Cardiac septum (tissue), 1 donor: ENCODE measurements at regions not wholly inside any gene's neighbourhood (a gene's known extent, or its start where the extent isn't known, plus 50 kb on each side); places are given as distances from the start of the nearest gene placed in this dataset.

Source experiments
- DNase-seq: peaks from one replicate; pipeline ENCODE4 v3.0.0-alpha.2; 2020; ENCODE audit warnings: low spot score
- intact Hi-C: fragments of 100-400 bp; cut with DNase I; formaldehyde crosslinking; loops from one replicate; pipeline ENCODE4 v1.14.0; 2022
- donor health status: DM: no; HTN: no; CAD: no.

DNA sequence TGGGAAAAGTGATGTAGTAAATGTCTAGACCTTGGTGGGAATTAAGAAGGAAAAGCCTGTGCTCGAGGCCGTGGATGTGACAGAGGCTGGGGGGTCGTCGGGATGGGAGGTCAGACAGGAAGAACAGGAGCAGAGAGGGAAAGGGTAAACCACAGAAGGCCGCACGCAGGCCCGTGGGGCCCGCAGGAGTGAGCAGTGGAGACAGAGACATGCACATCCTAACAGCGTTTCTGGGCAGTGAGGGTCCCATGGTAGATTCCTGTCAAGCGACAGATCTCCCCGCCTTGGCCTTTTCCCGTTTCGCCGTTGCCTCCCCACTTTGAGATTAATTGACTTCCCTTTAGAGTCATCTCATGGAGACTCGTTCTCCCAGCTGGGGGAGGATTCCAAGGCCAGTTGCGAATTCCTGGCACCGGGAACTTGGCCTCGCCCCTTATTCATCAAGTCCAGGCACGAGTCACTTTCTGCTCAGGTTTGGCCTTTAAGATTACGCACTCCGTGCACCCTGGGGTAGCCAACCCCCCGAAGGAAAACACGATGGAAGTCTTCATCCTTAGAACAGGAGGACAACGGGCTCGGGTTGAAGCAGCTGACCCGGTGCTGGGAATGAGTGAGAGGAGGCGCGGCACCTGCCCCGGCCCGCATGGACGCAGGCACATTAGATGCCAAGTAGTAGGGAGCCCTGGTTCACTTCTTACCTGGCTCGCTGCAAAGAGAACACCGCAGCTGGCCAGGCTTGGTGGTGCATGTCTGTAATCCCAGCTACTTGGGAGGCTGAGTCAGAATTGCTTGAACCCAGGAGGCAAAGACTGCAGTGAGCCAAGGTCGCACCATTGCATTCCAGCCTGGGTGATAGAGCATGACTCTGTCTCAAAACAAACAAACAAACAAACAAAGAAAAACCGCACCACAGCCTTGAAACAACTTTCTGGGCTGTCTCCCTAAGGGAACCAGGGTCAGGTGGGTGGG, 315.2 kb upstream of the SHH start:
- DNase-seq = no peak
- intact Hi-C loops = no loop called here

GRCh38 chr7:156125841-156126730, 313.8 kb upstream of the SHH start:
- intact Hi-C loops = no loop called here
- no peak for DNase-seq

DNA sequence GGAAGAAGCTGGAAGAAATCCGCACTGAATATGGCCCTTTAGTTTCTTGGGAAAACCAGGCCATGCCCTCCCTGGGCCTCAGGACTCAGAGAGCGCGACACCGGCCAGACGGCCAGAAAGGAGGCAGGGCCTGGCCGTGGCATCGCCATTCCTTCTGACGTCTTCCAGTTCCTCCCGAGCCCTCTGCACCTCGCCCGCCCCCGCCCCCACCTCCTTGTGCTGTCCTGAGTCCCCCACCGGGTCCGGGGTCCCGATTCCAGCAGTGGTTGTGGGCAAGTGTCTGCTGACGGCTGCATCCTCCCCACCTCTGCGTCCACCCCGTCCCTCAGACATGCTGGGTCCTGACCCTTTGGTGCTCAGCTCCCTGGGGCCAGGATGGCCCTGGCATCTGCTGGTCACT, 312.1 kb upstream of the SHH start:
- intact Hi-C loops = no loop called here
- DNase-seq = no peak

GRCh38 chr7:156123362-156123761, 311.1 kb upstream of the SHH start:
- DNase-seq = no peak
- intact Hi-C loops = no loop called here

DNA sequence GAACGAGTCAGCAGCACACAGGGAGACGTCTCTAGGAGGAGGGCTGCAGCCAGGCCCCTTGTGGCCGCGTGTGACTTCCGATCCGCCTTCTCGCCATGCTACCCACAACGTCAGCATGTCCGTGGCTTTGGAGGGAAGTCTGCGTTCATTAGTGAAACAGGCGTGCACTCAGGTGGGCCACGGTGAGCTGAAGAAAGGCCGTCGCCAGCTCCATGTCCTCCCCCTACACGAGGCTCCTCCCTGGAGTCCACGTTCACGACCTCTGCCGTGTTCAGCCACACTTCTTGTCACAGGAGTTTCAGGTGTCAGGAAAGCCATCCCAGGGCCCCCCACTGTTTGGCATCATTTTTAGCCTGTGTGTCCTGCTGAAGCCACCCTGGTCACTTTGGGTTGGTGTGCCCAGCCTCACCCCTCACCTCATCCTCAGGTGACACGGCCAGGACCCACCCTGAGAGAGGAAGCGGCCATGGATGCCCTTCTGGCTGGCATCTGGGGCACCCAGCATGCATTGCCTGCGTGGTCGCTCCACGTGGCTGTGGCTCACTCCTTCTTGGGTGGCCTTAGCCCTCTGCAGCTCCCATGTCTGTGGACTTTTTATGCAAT, 310.6 kb upstream of the SHH start:
- intact Hi-C loops = no loop called here
- DNase-seq = peak; percentile 63

GRCh38 chr7:156121956-156122355, 309.7 kb upstream of the SHH start:
- intact Hi-C loops = no loop called here
- peak; percentile 43 for DNase-seq

GRCh38 chr7:156121434-156121833, 309.2 kb upstream of the SHH start:
- DNase-seq = peak; percentile 75
- intact Hi-C loops = no loop called here

GRCh38 chr7:156120552-156120951, 308.3 kb upstream of the SHH start:
- peak; percentile 63 for DNase-seq
- intact Hi-C loops = no loop called here

DNA sequence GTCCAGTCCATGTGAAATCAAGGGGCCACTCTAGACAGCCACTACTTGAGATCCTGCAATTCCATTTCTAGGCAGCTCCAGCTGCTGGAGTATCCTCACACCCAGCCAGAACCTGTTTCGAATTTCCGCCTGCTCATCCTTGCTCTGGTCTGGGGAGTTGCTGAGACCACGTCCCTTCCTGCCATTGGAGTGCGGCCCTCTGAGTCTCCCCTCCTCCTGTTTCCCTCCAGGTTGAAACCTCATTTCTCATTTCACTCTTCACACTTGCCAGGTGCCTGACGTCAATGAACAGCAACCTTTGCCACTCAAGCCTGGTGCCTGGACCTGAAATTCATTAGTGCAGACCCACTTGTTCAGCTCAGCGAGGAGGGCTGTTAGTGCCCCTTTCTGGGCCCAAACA, 307.5 kb upstream of the SHH start:
- no peak for DNase-seq
- intact Hi-C loops = no loop called here

- no peak for DNase-seq
- intact Hi-C loops = no loop called here
These were observed 306.0 kb upstream of the SHH start for GRCh38 chr7:156118248-156118645.

DNA sequence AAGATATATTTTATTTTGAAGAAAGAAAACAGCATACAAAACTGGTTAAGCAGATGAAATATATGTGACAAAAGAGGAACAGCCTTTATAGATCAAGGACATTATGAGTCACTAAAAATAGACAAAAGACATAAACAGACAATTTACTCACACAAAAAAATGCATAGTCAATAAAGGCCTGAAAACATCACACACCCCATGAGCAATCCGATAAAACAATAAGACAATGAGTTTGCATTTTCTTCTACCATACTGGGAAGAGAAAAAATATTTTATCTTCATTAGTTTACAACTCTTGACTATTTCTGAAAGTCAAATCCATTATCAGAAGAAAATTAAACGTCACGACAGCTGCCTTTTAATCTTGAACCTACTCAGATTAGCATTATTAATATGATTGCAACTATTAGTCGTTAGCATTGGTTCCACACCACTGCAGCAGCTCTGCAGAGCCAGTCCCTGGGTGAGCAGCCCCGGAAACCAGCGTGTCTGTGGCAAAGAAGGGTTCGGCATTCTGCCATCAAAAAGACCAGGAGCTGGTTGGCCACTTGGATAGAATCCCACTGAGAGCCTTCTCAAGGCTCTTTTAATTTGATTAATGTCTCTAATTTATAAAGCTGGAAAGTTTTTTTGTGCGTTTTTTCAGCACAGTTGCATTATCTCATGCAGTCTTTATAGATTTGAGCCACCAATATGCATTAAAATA, 305.4 kb upstream of the SHH start:
- intact Hi-C loops = no loop called here
- DNase-seq = no peak

DNA sequence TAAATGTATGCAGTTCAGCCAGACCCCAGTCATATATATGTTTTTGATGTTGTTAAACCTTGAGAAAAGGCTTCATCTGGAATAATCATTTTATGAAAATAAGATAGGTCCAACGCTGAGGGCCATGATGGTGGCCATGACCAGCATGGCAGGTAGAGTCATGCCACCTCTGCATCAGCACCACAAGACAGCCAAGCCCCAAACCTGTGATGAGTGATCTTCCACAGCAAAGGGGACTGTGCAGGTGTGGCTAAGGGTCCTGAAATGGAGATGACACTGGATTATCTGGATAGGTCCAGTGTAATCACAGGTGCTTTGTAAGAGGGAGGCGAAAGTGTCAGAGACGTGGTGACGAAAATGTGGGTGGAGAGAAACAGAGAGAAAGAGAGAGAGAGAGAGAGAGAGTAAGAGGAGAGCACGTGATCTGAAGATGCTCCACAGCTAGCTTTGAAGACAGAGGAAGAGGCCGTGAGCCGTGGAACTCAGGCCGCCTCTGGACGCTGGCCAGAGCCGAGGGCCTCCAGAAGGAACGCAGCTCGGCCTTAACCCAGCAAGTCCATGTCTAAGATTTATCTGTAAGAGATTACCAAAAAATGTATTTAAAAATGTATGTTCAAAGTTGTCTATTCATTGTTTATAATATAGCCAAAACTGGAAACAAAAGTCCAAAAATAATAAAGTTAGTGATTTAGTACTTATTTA, 304.4 kb upstream of the SHH start:
- intact Hi-C loops = no loop called here
- DNase-seq = peak; percentile 56

DNA sequence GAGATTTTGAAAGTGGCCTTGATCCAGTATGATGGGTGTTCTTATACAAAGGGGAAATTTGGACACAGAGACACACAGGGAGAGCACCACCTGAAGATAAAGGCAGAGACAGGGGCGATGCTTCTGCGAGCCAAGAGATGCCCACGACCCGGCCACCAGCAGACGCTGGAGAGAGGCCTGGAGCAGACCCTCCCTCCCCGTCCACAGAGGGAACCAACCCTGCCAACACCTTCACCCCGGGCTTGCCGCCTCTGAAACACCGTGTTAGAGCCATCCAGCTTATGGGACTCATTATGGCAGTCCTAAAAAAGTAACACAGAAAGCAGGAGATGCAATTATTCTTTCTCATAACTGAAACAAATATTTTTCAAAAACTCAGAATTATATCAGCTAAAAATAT, 303.3 kb upstream of the SHH start:
- intact Hi-C loops = no loop called here

GRCh38 chr7:156113731-156114130, 301.5 kb upstream of the SHH start:
- no peak for DNase-seq
- intact Hi-C loops = no loop called here

More for the DNA sequence above, 303.3 kb upstream of the SHH start:
- no peak for DNase-seq

DNA sequence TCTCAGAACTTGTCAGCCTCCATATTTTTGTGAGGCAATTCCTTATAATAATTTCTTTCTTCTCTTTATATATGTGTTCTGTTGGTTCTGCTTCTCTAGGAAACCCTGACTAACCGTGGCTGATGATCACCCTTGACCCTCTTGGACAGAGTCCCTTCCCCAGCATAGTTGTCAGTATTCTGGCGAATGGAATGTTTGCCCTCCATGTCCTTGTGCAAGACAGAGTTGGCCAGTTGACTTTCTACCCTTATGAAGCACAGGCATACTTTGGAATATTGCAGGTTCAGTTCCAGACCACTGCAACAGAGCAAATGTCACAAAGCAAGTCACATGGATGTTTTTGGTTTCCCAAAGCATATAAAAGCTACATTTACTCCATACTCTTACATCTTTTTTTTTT, 297.7 kb upstream of the SHH start:
- no peak for DNase-seq
- intact Hi-C loops = no loop called here

DNA sequence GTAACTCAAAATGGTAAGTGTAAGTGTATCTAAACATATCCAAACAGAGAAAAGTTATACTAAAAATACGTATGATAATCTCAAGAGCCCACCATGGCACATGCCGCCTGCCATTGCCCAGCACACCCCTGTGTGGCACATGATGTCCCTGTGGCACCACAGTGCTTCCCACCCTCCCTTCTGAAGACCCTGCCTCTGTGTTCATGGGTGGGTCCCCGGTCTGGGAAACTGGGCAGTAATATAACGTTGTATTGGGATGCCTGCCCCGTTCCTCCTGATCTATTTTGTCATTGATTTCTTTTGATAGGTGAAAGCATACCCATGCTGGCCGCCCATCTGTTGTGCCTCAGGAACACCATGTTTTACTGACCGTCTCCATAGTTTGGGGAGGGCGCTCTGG, 296.8 kb upstream of the SHH start:
- intact Hi-C loops = no loop called here
- no peak for DNase-seq

GRCh38 chr7:156107957-156108356, 295.7 kb upstream of the SHH start:
- peak; percentile 63 for DNase-seq
- intact Hi-C loops = no loop called here

DNA sequence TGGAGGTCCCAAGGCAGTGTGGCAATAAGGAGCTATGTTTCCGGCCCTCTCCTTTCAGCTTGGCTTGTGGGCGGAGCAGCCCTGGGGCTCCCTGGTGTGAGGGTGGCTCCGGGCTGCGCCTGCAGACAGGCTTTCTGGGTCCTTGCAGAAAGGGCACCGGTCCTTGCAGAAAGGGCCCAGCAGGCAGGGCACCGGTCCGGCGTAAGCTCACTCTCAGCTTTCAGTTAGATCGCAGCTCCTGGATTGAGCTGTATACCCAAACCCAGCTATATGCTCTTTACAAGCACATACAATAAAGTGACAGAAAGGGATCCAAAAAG, 293.8 kb upstream of the SHH start:
- intact Hi-C loops = no loop called here
- peak; percentile 63 for DNase-seq
